Tibial nerve (tissue), 4 donors: ENCODE measurements at regions not wholly inside any gene's neighbourhood (a gene's known extent, or its start where the extent isn't known, plus 50 kb on each side); places are given as distances from the start of the nearest gene placed in this dataset.

Source experiments
- EP300 ChIP-seq, 2 donors: sonication (generic); formaldehyde crosslinking; IDR thresholded peaks; one replicate each; pipeline ENCODE4 v1.6.1; 2017; ENCODE audit warnings: antibody characterized with exemption in 2 of 2, mild to moderate bottlenecking in 1 of 2
- POLR2A ChIP-seq, 2 donors: fragments of 450-650 bp; IDR thresholded peaks; one replicate each; pipeline ENCODE4 v1.6.1; 2017; ENCODE audit warnings: antibody characterized with exemption in 2 of 2, mild to moderate bottlenecking in 2 of 2, moderate library complexity in 2 of 2
- TF ChIP-seq, protein P1 (sequence below), 5 experiments: fragments of 200-600 bp in 3 of 5; fragments of 450-650 bp in 2 of 5; sonication (generic) in 3 of 5; IDR thresholded peaks; one replicate each; pipeline ENCODE4 v1.5.1; 2016 to 2019; ENCODE audit warnings: antibody characterized with exemption in 5 of 5, mild to moderate bottlenecking in 3 of 5, moderate library complexity in 2 of 5

DNA sequence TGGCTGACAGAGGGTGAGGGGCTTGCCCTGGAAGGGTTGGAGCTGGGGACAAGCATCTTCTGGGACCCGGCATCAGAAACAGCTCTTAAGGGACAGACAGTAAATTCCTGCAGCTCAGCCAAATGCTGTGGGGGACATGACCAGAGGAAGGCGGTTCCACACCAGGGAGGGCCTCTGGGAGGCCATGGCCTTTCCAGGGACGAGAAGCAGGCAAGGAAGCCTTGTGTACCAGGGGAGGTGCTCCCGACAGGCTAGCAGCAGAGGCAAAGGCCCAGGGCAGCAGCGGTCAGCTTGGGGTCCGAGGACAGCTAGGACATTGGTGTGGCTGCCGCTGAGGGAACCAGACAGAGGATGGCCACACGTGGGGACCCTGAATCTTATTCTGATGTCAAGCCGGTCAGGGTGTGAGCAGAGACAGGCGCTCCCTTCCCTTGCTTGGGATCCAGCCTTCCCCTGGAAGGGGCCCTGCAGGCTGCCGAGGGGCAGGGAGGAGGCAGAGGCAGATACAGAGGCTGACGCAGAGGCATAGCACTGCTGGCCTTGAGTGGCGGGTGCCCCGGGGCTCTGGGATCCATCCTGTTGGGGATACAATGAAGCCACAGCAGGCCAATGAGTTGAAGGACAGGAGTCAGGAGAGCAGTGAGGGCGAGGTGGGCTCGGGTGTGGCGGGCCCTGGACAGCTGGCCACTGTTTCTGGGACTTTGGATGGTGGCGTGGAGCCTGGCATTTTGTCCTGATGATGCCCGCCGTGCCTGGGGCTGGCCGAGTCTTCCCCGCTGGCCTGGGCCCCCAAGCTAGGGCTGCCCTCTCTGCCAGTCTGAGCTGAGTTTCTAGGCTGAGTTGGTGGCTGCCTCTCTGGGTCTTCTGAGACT lies 64.1 kb upstream of the GPC1 start:
- TF ChIP-seq, protein P1, sequence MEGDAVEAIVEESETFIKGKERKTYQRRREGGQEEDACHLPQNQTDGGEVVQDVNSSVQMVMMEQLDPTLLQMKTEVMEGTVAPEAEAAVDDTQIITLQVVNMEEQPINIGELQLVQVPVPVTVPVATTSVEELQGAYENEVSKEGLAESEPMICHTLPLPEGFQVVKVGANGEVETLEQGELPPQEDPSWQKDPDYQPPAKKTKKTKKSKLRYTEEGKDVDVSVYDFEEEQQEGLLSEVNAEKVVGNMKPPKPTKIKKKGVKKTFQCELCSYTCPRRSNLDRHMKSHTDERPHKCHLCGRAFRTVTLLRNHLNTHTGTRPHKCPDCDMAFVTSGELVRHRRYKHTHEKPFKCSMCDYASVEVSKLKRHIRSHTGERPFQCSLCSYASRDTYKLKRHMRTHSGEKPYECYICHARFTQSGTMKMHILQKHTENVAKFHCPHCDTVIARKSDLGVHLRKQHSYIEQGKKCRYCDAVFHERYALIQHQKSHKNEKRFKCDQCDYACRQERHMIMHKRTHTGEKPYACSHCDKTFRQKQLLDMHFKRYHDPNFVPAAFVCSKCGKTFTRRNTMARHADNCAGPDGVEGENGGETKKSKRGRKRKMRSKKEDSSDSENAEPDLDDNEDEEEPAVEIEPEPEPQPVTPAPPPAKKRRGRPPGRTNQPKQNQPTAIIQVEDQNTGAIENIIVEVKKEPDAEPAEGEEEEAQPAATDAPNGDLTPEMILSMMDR (IDR thresholded peaks at IDR 0.05) = no peak
- no peak for TF ChIP-seq POLR2A (IDR thresholded peaks at IDR 0.05)
- no peak for TF ChIP-seq EP300 (IDR thresholded peaks at IDR 0.05)
